Right forelimb (tissue), 1 donor: ENCODE measurements at regions not wholly inside any gene's neighbourhood (a gene's known extent, or its start where the extent isn't known, plus 50 kb on each side); places are given as distances from the start of the nearest gene placed in this dataset.

Source experiments
- DNase-seq: peaks from one replicate; pipeline ENCODE4 v3.0.0-alpha.2; 2018

GRCh38 chr6:21478883-21479539 is 114.5 kb upstream of the SOX4 start:
- DNase-seq, result no peak

GRCh38 chr6:21486115-21486514 is 107.4 kb upstream of the SOX4 start:
- DNase-seq, result no peak

GRCh38 chr6:21489826-21490225 is 103.7 kb upstream of the SOX4 start:
- no peak for DNase-seq

GRCh38 chr6:21491955-21492354 is 101.6 kb upstream of the SOX4 start:
- no peak for DNase-seq

- no peak for DNase-seq
Observed at GRCh38 chr6:21494505-21494904, 99.0 kb upstream of the SOX4 start.

GRCh38 chr6:21496196-21496595 is 97.4 kb upstream of the SOX4 start:
- no peak for DNase-seq

GRCh38 chr6:21496706-21497105 is 96.8 kb upstream of the SOX4 start:
- no peak for DNase-seq

- no peak for DNase-seq
Observed at GRCh38 chr6:21500314-21501020, 93.1 kb upstream of the SOX4 start.

- DNase-seq, result no peak
Observed at GRCh38 chr6:21501021-21501354, 92.6 kb upstream of the SOX4 start.

GRCh38 chr6:21501815-21502214 is 91.7 kb upstream of the SOX4 start:
- DNase-seq, result no peak

GRCh38 chr6:21502682-21503081 is 90.9 kb upstream of the SOX4 start:
- no peak for DNase-seq

- DNase-seq, result no peak
Observed at GRCh38 chr6:21504790-21505189, 88.8 kb upstream of the SOX4 start.

GRCh38 chr6:21505574-21505990 is 88.0 kb upstream of the SOX4 start:
- no peak for DNase-seq

- no peak for DNase-seq
Observed at GRCh38 chr6:21506126-21506525, 87.4 kb upstream of the SOX4 start.

- DNase-seq, result no peak
Observed at GRCh38 chr6:21507811-21508210, 85.7 kb upstream of the SOX4 start.

GRCh38 chr6:21508753-21509152 is 84.8 kb upstream of the SOX4 start:
- DNase-seq, result no peak

GRCh38 chr6:21511891-21512550 is 81.5 kb upstream of the SOX4 start:
- no peak for DNase-seq

GRCh38 chr6:21514288-21514687 is 79.3 kb upstream of the SOX4 start:
- DNase-seq, result no peak

GRCh38 chr6:21518317-21518716 is 75.2 kb upstream of the SOX4 start:
- DNase-seq, result no peak

- no peak for DNase-seq
Observed at GRCh38 chr6:21519642-21520041, 73.9 kb upstream of the SOX4 start.

GRCh38 chr6:21521276-21521675 is 72.3 kb upstream of the SOX4 start:
- DNase-seq, result no peak

GRCh38 chr6:21522143-21522747 is 71.3 kb upstream of the SOX4 start:
- DNase-seq, result no peak

- no peak for DNase-seq
Observed at GRCh38 chr6:21522797-21523456, 70.6 kb upstream of the SOX4 start.
